WI38 (cell line): ENCODE measurements at regions not wholly inside any gene's neighbourhood (a gene's known extent, or its start where the extent isn't known, plus 50 kb on each side); places are given as distances from the start of the nearest gene placed in this dataset.

ENCODE experiments used
- H3K4me3 ChIP-seq: 2 replicates; pipeline ENCODE4 v1.5.1; 2011; ENCODE audit warnings: low read depth, mild to moderate bottlenecking, control low read depth, low read length
- TF ChIP-seq, protein P1 (sequence below): IDR thresholded peaks from 2 replicates; pipeline ENCODE4 v1.5.1; 2012; ENCODE audit warnings: low read depth, mild to moderate bottlenecking, control low read depth, low read length

DNA sequence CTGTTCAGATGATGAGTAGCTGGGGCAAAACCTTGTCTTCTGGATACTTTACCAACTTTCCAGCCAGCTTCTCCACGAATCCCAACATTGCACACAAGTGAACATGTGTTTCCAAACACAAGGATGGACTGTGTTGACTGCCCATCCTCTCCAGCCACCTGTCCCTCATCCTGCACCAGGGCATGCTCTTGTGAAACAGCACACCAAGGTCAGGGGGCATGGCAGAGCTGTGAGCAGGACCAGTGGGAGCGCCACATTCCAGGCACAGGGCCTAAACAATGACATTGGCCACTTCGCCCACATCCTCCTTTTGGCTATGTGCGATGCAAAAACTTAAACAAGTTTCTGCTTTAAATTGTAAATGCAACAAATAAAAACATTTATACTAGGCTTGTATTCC lies 105.5 kb downstream of the IRS2 start:
- no peak overlapping the region for H3K4me3 ChIP-seq
- TF ChIP-seq, protein P1, sequence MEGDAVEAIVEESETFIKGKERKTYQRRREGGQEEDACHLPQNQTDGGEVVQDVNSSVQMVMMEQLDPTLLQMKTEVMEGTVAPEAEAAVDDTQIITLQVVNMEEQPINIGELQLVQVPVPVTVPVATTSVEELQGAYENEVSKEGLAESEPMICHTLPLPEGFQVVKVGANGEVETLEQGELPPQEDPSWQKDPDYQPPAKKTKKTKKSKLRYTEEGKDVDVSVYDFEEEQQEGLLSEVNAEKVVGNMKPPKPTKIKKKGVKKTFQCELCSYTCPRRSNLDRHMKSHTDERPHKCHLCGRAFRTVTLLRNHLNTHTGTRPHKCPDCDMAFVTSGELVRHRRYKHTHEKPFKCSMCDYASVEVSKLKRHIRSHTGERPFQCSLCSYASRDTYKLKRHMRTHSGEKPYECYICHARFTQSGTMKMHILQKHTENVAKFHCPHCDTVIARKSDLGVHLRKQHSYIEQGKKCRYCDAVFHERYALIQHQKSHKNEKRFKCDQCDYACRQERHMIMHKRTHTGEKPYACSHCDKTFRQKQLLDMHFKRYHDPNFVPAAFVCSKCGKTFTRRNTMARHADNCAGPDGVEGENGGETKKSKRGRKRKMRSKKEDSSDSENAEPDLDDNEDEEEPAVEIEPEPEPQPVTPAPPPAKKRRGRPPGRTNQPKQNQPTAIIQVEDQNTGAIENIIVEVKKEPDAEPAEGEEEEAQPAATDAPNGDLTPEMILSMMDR = no peak

DNA sequence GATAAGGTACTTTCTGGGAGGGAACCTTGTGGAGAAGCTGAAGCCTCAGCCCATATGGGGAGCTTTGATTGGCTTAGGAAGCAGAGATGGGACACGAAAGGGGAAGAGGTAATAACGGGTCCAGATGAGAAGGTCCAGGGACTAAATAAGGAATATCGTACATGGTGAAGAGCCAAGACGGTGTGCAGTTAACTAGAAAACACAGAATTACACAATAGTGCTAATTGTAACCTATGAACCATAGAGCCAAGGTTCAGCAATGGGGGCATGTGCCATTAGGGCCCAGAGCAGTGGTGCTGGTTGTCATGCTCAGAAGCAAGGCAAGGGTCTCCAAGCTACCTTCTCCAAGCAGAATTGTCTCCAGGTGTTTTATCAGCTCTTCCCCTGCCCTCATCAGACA lies 106.1 kb downstream of the IRS2 start:
- TF ChIP-seq, protein P1 = no peak
- H3K4me3 ChIP-seq = no peak overlapping the region

DNA sequence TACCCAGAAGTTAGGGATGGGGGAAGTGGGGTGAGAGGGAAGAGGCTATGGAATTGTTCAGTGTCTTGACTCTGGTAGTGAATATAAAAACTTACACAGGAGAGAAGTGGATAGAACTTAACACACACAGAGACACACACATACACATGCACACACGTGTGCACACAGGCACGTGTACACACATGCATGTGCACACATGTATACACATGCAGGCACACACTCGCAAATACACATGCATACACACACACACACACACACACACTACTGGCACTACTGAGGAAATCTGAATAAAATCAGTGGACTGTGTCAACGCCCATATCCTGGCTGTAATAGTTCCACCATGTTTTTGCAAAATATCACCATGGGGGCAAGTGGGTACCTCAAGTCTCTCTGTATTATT lies 107.9 kb downstream of the IRS2 start:
- TF ChIP-seq, protein P1 = no peak
- no peak overlapping the region for H3K4me3 ChIP-seq

DNA sequence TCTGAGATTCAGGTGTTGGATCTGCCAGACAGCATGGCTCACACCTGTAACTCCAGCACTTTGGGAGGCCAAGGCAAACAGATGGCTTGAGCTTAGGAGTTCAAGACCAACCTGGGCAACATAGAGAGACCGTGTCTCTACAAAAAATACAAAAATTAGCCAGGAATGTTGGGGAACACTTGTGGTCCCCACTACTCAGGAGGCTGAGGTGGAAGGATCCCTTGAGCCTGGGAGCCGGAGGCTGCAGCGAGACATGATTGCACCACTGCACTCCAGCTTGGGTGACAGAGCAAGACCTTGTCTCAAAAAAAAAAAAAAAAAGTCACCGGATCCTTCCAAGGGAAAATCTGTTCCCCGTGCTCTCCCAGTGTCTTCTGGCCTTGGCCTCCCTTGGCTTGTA lies 109.2 kb downstream of the IRS2 start:
- TF ChIP-seq, protein P1 = no peak
- H3K4me3 ChIP-seq = no peak overlapping the region

DNA sequence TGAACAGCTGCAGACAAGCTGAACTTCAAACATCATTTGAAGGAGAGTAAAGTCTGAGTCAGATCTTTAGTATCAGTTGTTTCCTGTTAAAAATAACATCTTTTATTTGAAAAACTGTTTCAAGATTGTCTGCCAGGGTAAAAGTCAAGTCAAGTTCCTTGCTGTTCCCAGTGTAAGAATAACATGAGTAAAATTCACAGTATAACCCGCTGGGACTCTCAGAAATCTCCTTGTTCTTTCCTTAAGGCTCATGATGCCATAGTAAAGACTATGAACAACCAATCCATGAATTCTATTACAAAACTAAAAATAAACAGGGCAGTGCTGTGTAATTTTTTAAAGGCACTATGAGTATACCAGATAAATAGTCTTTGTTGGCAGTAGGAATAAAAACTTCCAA lies 112.9 kb downstream of the IRS2 start:
- no peak overlapping the region for H3K4me3 ChIP-seq
- TF ChIP-seq, protein P1 = no peak

DNA sequence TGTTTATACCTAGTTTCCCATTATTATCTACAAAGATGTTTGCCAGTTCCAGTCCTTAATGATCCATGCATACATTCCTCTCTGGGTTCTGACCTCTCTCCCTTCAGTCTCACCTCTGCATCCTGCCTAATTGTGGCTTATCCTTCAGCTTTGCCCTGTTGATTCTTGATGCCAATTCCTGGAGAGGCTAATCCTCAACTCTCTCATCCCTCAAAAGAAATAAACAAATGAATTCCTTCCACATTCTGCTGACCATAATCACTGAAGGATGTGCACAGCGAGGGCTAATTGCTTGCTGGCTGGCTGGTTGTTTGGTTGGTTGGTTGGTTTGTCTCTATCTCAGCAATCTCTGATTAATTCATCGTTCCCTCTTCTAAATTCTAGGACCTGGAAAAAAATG lies 113.8 kb downstream of the IRS2 start:
- no peak overlapping the region for H3K4me3 ChIP-seq
- TF ChIP-seq, protein P1 = no peak

DNA sequence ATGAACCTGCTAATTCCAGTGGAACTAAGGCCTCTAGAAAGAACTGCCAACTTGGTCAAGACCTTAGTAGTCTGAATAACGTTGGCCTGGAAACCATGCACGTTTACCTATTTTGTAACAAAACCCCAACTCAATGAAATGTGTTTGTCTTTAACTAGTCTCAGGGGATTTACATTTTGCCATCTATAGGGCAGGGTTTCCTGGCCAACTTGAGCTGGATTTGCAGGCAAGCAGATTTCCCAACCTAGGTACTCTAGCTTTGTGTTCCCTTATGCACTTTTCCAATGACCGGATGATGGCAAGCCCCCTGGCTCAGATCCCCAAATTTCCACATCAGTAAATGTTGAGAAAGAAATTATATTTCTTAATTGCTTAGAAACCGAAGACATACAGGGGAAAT lies 114.5 kb downstream of the IRS2 start:
- TF ChIP-seq, protein P1 = no peak
- no peak overlapping the region for H3K4me3 ChIP-seq
